CD4-positive, alpha-beta T cell treated with Interleukin-12 subunit alpha and Interleukin-12 subunit beta, for 1 hour (primary cell): ENCODE measurements at regions not wholly inside any gene's neighbourhood (a gene's known extent, or its start where the extent isn't known, plus 50 kb on each side); places are given as distances from the start of the nearest gene placed in this dataset.

Experiments
- DNase-seq: peaks from one replicate; pipeline ENCODE4 v3.0.0-alpha.2; 2020

GRCh38 chr1:221072214-221072613 lies 193.0 kb downstream of the HLX start:
- DNase-seq: no peak

GRCh38 chr1:221074332-221074731 lies 195.1 kb downstream of the HLX start:
- DNase-seq: no peak

- no peak for DNase-seq
Measured at GRCh38 chr1:221075911-221076310, 196.7 kb downstream of the HLX start.

- no peak for DNase-seq
Measured at GRCh38 chr1:221076391-221076811, 197.2 kb downstream of the HLX start.

GRCh38 chr1:221078260-221078965 lies 199.2 kb downstream of the HLX start:
- no peak for DNase-seq

- no peak for DNase-seq
Measured at GRCh38 chr1:221083902-221084301, 204.7 kb downstream of the HLX start.

GRCh38 chr1:221084681-221085080 lies 205.4 kb downstream of the HLX start:
- DNase-seq: no peak

GRCh38 chr1:221085701-221086375 lies 206.6 kb downstream of the HLX start:
- DNase-seq: no peak

- no peak for DNase-seq
Measured at GRCh38 chr1:221087919-221088318, 208.7 kb downstream of the HLX start.

- no peak for DNase-seq
Measured at GRCh38 chr1:221089273-221089672, 210.0 kb downstream of the HLX start.

- no peak for DNase-seq
Measured at GRCh38 chr1:221089803-221090202, 210.6 kb downstream of the HLX start.

GRCh38 chr1:221093903-221094791 lies 214.9 kb downstream of the HLX start:
- no peak for DNase-seq

- DNase-seq: no peak
Measured at GRCh38 chr1:221097479-221098281, 218.4 kb downstream of the HLX start.

GRCh38 chr1:221098471-221099405 lies 219.5 kb downstream of the HLX start:
- DNase-seq: no peak

GRCh38 chr1:221099747-221100595 lies 220.7 kb downstream of the HLX start:
- no peak for DNase-seq

- DNase-seq: no peak
Measured at GRCh38 chr1:221100611-221101010, 221.4 kb downstream of the HLX start.

GRCh38 chr1:221101807-221102605 lies 222.8 kb downstream of the HLX start:
- no peak for DNase-seq

- no peak for DNase-seq
Measured at GRCh38 chr1:221104596-221104995, 225.4 kb downstream of the HLX start.

- DNase-seq: no peak
Measured at GRCh38 chr1:221105578-221105977, 226.3 kb downstream of the HLX start.

GRCh38 chr1:221106616-221107015 lies 227.4 kb downstream of the HLX start:
- no peak for DNase-seq
